SK-N-SH (cell line): ENCODE measurements at regions not wholly inside any gene's neighbourhood (a gene's known extent, or its start where the extent isn't known, plus 50 kb on each side); places are given as distances from the start of the nearest gene placed in this dataset.

Source experiments
- TF ChIP-seq, protein P1 (sequence below): fragments of 200-600 bp; sonication (generic); IDR thresholded peaks from 2 replicates; pipeline ENCODE4 v1.6.1; 2017; ENCODE audit warnings: antibody characterized with exemption, mild to moderate bottlenecking, moderate library complexity
- TF ChIP-seq, protein P2 (sequence below): fragments of 150-350 bp; IDR thresholded peaks from 2 replicates; pipeline ENCODE4 v1.6.1; 2017; ENCODE audit warnings: antibody characterized with exemption, low read length, low read depth, borderline replicate concordance

DNA sequence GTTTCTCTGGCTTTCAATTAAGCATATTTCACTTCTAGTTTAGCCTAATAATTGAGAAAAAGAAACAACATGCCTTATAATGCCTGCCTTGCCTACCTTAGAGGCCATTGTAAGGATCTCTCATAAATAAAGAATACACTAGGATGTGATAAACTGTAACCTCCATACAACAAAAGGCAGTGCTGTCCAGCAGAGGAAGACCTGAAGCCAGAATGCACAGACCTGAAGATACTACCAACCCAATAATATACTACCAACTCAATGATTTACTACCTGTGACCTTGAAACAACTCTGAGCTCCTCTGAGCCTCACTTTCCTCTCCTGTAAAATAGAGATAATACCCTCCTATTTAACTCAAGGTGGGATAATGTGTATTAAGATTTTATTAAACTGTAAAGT lies 361.3 kb downstream of the TTLL7 start:
- TF ChIP-seq, protein P1, sequence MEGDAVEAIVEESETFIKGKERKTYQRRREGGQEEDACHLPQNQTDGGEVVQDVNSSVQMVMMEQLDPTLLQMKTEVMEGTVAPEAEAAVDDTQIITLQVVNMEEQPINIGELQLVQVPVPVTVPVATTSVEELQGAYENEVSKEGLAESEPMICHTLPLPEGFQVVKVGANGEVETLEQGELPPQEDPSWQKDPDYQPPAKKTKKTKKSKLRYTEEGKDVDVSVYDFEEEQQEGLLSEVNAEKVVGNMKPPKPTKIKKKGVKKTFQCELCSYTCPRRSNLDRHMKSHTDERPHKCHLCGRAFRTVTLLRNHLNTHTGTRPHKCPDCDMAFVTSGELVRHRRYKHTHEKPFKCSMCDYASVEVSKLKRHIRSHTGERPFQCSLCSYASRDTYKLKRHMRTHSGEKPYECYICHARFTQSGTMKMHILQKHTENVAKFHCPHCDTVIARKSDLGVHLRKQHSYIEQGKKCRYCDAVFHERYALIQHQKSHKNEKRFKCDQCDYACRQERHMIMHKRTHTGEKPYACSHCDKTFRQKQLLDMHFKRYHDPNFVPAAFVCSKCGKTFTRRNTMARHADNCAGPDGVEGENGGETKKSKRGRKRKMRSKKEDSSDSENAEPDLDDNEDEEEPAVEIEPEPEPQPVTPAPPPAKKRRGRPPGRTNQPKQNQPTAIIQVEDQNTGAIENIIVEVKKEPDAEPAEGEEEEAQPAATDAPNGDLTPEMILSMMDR, result no peak
- TF ChIP-seq, protein P2, sequence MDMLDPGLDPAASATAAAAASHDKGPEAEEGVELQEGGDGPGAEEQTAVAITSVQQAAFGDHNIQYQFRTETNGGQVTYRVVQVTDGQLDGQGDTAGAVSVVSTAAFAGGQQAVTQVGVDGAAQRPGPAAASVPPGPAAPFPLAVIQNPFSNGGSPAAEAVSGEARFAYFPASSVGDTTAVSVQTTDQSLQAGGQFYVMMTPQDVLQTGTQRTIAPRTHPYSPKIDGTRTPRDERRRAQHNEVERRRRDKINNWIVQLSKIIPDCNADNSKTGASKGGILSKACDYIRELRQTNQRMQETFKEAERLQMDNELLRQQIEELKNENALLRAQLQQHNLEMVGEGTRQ, result no peak
